HCT116 (cell line): ENCODE measurements at regions not wholly inside any gene's neighbourhood (a gene's known extent, or its start where the extent isn't known, plus 50 kb on each side); places are given as distances from the start of the nearest gene placed in this dataset.

Experiments
- ATAC-seq: fragments of 200-7000 bp; cut with Tn5 transposase; 2 replicates; pipeline ENCODE4 v1.9.1; 2020; ENCODE audit warnings: mild to moderate bottlenecking, moderate library complexity
- BruUV-seq: library from RNA; stranded (reverse); fragments of 400-500 nt; replicated peaks from 2 replicates; lab custom pipeline; 2021; lab: Mats Ljungman, UMichigan
- CTCF ChIA-PET: fragments of 300-600 bp; sonication (Branson Sonifier 250); formaldehyde crosslinking; loops from one replicate; lab custom pipeline; 2021; ENCODE audit warnings: antibody characterized with exemption; lab: Charles Lee
- POLR2A ChIA-PET: fragments of 300-600, 350-600 bp; sonication (Branson Sonifier 250); formaldehyde crosslinking; loops from one replicate; lab custom pipeline; 2021; ENCODE audit warnings: antibody characterized with exemption; lab: Charles Lee
- RAD21 ChIA-PET, 2 experiments: fragments of 300-600 bp; sonication (Branson Sonifier 250); formaldehyde crosslinking; loops; one replicate each; lab custom pipeline; 2023; ENCODE audit warnings: low total read pairs in 2 of 2; ENCODE audit not compliant: uncharacterized antibody in 2 of 2, unreplicated experiment in 2 of 2, low non-redundant PET in 1 of 2; lab: Charles Lee
- DNase-seq: peaks from one replicate; pipeline ENCODE4 v3.0.0-alpha.2; 2010; ENCODE audit warnings: low read depth, low spot score
- H2AFZ ChIP-seq: fragments of 200-600 bp; shearing (Covaris generic), sonication (generic); 2 replicates; pipeline ENCODE4 v1.6.1; 2017; ENCODE audit warnings: low read depth, mixed run types, mixed read lengths, antibody characterized with exemption, low read length; ENCODE audit not compliant: poor library complexity, severe bottlenecking
- H3K27ac ChIP-seq: 2 replicates; pipeline ENCODE4 v1.5.1; 2012; ENCODE audit warnings: low read depth, low read length
- H3K27me3 ChIP-seq: fragments of 200-600 bp; sonication (generic); 2 replicates; pipeline ENCODE4 v1.6.1; 2016; ENCODE audit warnings: mixed run types, low read length, mixed read lengths; ENCODE audit not compliant: insufficient read depth
- H3K36me3 ChIP-seq, 2 experiments: fragments of 200-500 bp in 1 of 2; fragments of 200-600 bp in 1 of 2; sonication (Bioruptor generic) in 1 of 2; sonication (generic) in 1 of 2; 2 replicates each; pipeline versions ENCODE4 v1.5.1 to v1.6.1; 2014 to 2016; ENCODE audit warnings: low read length in 2 of 2, inconsistent platforms in 1 of 2, mixed read lengths in 1 of 2, mixed run types in 1 of 2; ENCODE audit not compliant: insufficient read depth in 2 of 2, control insufficient read depth in 1 of 2
- H3K4me1 ChIP-seq, 2 experiments: fragments of 200-600 bp in 1 of 2; sonication (generic) in 1 of 2; 2 replicates each; pipeline versions ENCODE4 v1.5.1 to v1.6.1; 2012 to 2017; ENCODE audit warnings: low read length in 2 of 2, inconsistent platforms in 1 of 2, mild to moderate bottlenecking in 1 of 2, mixed read lengths in 1 of 2, mixed run types in 1 of 2, moderate library complexity in 1 of 2; ENCODE audit not compliant: insufficient read depth in 2 of 2, control insufficient read depth in 1 of 2
- H3K4me2 ChIP-seq: fragments of 200-600 bp; sonication (generic); 2 replicates; pipeline ENCODE4 v1.6.1; 2017; ENCODE audit warnings: mixed run types, low read length, mixed read lengths
- H3K4me3 ChIP-seq, 2 experiments: fragments of 200-600 bp in 1 of 2; sonication (generic) in 1 of 2; replicated peaks in 1 of 2; 2 replicates each; pipeline ENCODE4 v1.5.1; 2011 to 2016; ENCODE audit warnings: low read length in 2 of 2, control low read depth in 1 of 2, low read depth in 1 of 2, mild to moderate bottlenecking in 1 of 2, mixed read lengths in 1 of 2, mixed run types in 1 of 2
- H3K79me2 ChIP-seq: fragments of 200-600 bp; sonication (generic); 2 replicates; pipeline ENCODE4 v1.6.1; 2017; ENCODE audit warnings: mild to moderate bottlenecking, mixed run types, low read length, moderate library complexity, mixed read lengths; ENCODE audit not compliant: insufficient read depth
- H3K9ac ChIP-seq: fragments of 200-600 bp; sonication (generic); 2 replicates; pipeline ENCODE4 v1.6.1; 2016; ENCODE audit warnings: low read length, mixed read lengths
- H3K9me2 ChIP-seq: fragments of 200-600 bp; sonication (generic), shearing (Covaris generic); 2 replicates; pipeline ENCODE4 v1.6.1; 2017; ENCODE audit warnings: mixed run types, mild to moderate bottlenecking, moderate library complexity; ENCODE audit not compliant: insufficient read depth
- H3K9me3 ChIP-seq, 2 experiments: fragments of 200-500 bp in 1 of 2; fragments of 200-600 bp in 1 of 2; sonication (Bioruptor generic) in 1 of 2; sonication (generic) in 1 of 2; 2 replicates each; pipeline ENCODE4 v1.6.1; 2014 to 2017; ENCODE audit warnings: low read length in 2 of 2, mixed read lengths in 2 of 2, inconsistent platforms in 1 of 2, low read depth in 1 of 2, mild to moderate bottlenecking in 1 of 2, mixed run types in 1 of 2, moderate library complexity in 1 of 2; ENCODE audit not compliant: control insufficient read depth in 1 of 2, insufficient read depth in 1 of 2
- H4K20me1 ChIP-seq: fragments of 200-600 bp; sonication (generic), shearing (Covaris generic); 2 replicates; pipeline ENCODE4 v1.6.1; 2017; ENCODE audit warnings: mixed run types, mild to moderate bottlenecking, moderate library complexity; ENCODE audit not compliant: insufficient read depth
- CBX3 ChIP-seq: IDR thresholded peaks from 2 replicates; pipeline ENCODE4 v1.6.1; 2012; ENCODE audit warnings: low read depth
- CEBPB ChIP-seq: IDR thresholded peaks from 2 replicates; pipeline ENCODE4 v1.6.1; 2012; ENCODE audit warnings: low read depth
- EGR1 ChIP-seq: IDR thresholded peaks from 2 replicates; pipeline ENCODE4 v1.6.1; 2012; ENCODE audit warnings: low read depth
- ELF1 ChIP-seq: IDR thresholded peaks from 2 replicates; pipeline ENCODE4 v1.6.1; 2012; ENCODE audit warnings: low read depth, borderline replicate concordance
- EZH2 ChIP-seq: fragments of 200-600 bp; sonication (generic); IDR thresholded peaks from 2 replicates; pipeline ENCODE4 v1.6.1; 2017; ENCODE audit warnings: antibody characterized with exemption, mixed run types
- EZH2phosphoT487 ChIP-seq: fragments of 200-600 bp; IDR thresholded peaks from 2 replicates; pipeline ENCODE4 v1.6.1; 2018; ENCODE audit warnings: antibody characterized with exemption, borderline replicate concordance
- FOSL1 ChIP-seq: IDR thresholded peaks from 2 replicates; pipeline ENCODE4 v1.6.1; 2012; ENCODE audit warnings: low read depth
- JUND ChIP-seq: IDR thresholded peaks from 2 replicates; pipeline ENCODE4 v1.6.1; 2012
- POLR2A ChIP-seq: IDR thresholded peaks from 2 replicates; pipeline ENCODE4 v1.7.0; 2011; ENCODE audit warnings: borderline replicate concordance; ENCODE audit not compliant: insufficient read depth, insufficient read length; ENCODE audit errors: extremely low read depth
- POLR2AphosphoS5 ChIP-seq: IDR thresholded peaks from 2 replicates; pipeline ENCODE4 v1.6.1; 2011; ENCODE audit warnings: mild to moderate bottlenecking, low read depth, low read length, moderate library complexity
- RAD21 ChIP-seq: IDR thresholded peaks from 2 replicates; pipeline ENCODE4 v1.6.1; 2012; ENCODE audit warnings: low read depth, mild to moderate bottlenecking
- SIN3A ChIP-seq: IDR thresholded peaks from 2 replicates; pipeline ENCODE4 v1.6.1; 2012; ENCODE audit warnings: low read depth
- SRF ChIP-seq: IDR thresholded peaks from 2 replicates; pipeline ENCODE4 v1.6.1; 2012; ENCODE audit warnings: low read depth
- TCF7L2 ChIP-seq: IDR thresholded peaks from 2 replicates; pipeline ENCODE4 v1.7.0; 2011; ENCODE audit warnings: borderline replicate concordance, inconsistent platforms; ENCODE audit not compliant: insufficient read depth, insufficient read length; ENCODE audit errors: extremely low read depth
- YY1 ChIP-seq: IDR thresholded peaks from 2 replicates; pipeline ENCODE4 v1.6.1; 2011; ENCODE audit warnings: low read length, low read depth, moderate library complexity, mild to moderate bottlenecking; ENCODE audit not compliant: insufficient replicate concordance; ENCODE audit errors: extremely low read depth
- ZFX ChIP-seq: fragments of 450-650 bp; IDR thresholded peaks from 2 replicates; pipeline ENCODE4 v1.6.1; 2017
- ZNF274 ChIP-seq: fragments of 200-500 bp; sonication (Bioruptor generic); IDR thresholded peaks from 2 replicates; pipeline ENCODE4 v1.6.1; 2014; ENCODE audit warnings: mild to moderate bottlenecking, low read depth, low read length, inconsistent platforms
- intact Hi-C: fragments of 100-400 bp; cut with micrococcal nuclease; formaldehyde crosslinking; loops from 2 replicates; pipeline ENCODE4 v1.10.0; 2022
- TF ChIP-seq, protein P1 (sequence below): IDR thresholded peaks from 2 replicates; pipeline ENCODE4 v1.6.1; 2012
- TF ChIP-seq, protein P2 (sequence below): IDR thresholded peaks from 2 replicates; pipeline ENCODE4 v1.6.1; 2012; ENCODE audit warnings: low read depth

DNA sequence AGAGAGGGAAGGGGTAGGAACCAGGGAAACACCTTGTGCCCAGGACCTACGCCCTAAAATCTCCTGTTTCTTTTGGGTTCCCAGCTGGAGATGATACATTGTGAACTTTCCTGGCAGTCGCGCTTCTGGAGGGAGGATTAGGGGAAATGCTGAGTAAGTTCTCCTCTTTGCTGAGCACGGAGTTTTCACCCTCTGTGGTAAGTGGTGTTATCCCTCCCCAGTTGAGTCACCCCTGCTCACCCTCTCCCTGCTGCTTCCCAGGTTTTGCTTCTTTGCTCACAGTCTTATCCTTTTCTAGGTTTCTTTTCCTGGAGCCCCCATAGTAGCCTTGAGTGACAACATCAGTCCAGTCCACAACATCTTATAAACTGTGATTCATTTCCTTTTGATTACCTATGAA, 789.1 kb downstream of the TMEM121 start:
- TF ChIP-seq CBX3 (no peak), ELF1 (no peak), CEBPB (no peak), FOSL1 (no peak), EGR1 (no peak), ZFX (no peak), POLR2AphosphoS5 (no peak), ZNF274 (no peak), EZH2phosphoT487 (no peak), YY1 (no peak), RAD21 (no peak), SRF (no peak), TCF7L2 (no peak), SIN3A (no peak), EZH2 (no peak), JUND (no peak), POLR2A (no peak)
- TF ChIP-seq, protein P1, sequence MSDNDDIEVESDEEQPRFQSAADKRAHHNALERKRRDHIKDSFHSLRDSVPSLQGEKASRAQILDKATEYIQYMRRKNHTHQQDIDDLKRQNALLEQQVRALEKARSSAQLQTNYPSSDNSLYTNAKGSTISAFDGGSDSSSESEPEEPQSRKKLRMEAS, result no peak
- TF ChIP-seq, protein P2, sequence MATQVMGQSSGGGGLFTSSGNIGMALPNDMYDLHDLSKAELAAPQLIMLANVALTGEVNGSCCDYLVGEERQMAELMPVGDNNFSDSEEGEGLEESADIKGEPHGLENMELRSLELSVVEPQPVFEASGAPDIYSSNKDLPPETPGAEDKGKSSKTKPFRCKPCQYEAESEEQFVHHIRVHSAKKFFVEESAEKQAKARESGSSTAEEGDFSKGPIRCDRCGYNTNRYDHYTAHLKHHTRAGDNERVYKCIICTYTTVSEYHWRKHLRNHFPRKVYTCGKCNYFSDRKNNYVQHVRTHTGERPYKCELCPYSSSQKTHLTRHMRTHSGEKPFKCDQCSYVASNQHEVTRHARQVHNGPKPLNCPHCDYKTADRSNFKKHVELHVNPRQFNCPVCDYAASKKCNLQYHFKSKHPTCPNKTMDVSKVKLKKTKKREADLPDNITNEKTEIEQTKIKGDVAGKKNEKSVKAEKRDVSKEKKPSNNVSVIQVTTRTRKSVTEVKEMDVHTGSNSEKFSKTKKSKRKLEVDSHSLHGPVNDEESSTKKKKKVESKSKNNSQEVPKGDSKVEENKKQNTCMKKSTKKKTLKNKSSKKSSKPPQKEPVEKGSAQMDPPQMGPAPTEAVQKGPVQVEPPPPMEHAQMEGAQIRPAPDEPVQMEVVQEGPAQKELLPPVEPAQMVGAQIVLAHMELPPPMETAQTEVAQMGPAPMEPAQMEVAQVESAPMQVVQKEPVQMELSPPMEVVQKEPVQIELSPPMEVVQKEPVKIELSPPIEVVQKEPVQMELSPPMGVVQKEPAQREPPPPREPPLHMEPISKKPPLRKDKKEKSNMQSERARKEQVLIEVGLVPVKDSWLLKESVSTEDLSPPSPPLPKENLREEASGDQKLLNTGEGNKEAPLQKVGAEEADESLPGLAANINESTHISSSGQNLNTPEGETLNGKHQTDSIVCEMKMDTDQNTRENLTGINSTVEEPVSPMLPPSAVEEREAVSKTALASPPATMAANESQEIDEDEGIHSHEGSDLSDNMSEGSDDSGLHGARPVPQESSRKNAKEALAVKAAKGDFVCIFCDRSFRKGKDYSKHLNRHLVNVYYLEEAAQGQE, result no peak
- Histone ChIP-seq H3K9ac (no peak overlapping the region), H2AFZ (no peak overlapping the region), H3K4me1 (no peaks in the 10 kb centered on the region), H3K9me2 (no peaks in the 10 kb centered on the region), H3K4me2 (no peak overlapping the region), H3K79me2 (no peaks in the 10 kb centered on the region), H4K20me1 (no peaks in the 10 kb centered on the region), H3K27me3 (no peaks in the 10 kb centered on the region), H3K36me3 (no peaks in the 10 kb centered on the region), H3K4me3 (no peak overlapping the region), H3K9me3 (peaks cover 3 to 6% of the 10 kb centered on the region in 2 experiments; a peak in 2 of 4 replicates), H3K27ac (no peak overlapping the region)
- ATAC-seq, result no peak
- ChIA-PET CTCF (no interaction called here), POLR2A (no interaction called here), RAD21 (no interaction called here)
- DNase-seq, result no peak
- BruUV-seq, result no TSS peak
- intact Hi-C loops, result no loop called here
